ENCODE measurements at regions not wholly inside any gene's neighbourhood (a gene's known extent, or its start where the extent isn't known, plus 50 kb on each side); places are given as distances from the start of the nearest gene placed in this dataset.

DNA sequence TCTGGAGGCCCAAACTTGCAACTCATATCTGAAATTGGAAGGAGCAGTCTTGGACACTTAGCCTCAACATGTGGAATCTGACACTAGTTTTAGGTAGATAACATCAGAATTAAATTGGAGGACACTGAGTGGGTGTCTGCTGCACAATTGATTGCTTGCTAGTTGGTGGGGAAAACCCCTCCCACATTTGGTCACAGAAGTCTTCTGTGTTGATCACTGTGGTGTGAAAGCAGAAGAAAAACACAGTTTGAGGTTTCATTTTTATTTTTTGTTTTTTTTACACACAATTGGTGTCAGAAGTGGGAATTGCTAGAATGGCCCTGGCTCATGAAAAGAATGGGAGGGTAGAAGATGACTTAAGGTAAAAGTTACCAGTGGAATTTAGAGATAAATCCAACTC is 78.0 kb upstream of the CD163 start:
- TF ChIP-seq, protein P1, sequence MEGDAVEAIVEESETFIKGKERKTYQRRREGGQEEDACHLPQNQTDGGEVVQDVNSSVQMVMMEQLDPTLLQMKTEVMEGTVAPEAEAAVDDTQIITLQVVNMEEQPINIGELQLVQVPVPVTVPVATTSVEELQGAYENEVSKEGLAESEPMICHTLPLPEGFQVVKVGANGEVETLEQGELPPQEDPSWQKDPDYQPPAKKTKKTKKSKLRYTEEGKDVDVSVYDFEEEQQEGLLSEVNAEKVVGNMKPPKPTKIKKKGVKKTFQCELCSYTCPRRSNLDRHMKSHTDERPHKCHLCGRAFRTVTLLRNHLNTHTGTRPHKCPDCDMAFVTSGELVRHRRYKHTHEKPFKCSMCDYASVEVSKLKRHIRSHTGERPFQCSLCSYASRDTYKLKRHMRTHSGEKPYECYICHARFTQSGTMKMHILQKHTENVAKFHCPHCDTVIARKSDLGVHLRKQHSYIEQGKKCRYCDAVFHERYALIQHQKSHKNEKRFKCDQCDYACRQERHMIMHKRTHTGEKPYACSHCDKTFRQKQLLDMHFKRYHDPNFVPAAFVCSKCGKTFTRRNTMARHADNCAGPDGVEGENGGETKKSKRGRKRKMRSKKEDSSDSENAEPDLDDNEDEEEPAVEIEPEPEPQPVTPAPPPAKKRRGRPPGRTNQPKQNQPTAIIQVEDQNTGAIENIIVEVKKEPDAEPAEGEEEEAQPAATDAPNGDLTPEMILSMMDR (IDR thresholded peaks at IDR 0.05): no peak
- no peak for TF ChIP-seq POLR2A (IDR thresholded peaks at IDR 0.05; ENCODE audit: low read depth)
